OCI-M2 (cell line): ENCODE measurements at regions not wholly inside any gene's neighbourhood (a gene's known extent, or its start where the extent isn't known, plus 50 kb on each side); places are given as distances from the start of the nearest gene placed in this dataset.

Experiments used
- DNase-seq: peaks from one replicate; lab custom pipeline; 2025; ENCODE audit not compliant: unreplicated experiment; lab: John Stamatoyannopoulos, UW

GRCh38 chr13:72127031-72127430, 260.0 kb upstream of the DACH1 start:
- no peak for DNase-seq

GRCh38 chr13:72126424-72126823, 259.4 kb upstream of the DACH1 start:
- DNase-seq: no peak

GRCh38 chr13:72125561-72125960, 258.6 kb upstream of the DACH1 start:
- DNase-seq: no peak

GRCh38 chr13:72122661-72123255, 255.8 kb upstream of the DACH1 start:
- DNase-seq: no peak

- DNase-seq: no peak
These were observed 254.5 kb upstream of the DACH1 start for GRCh38 chr13:72121466-72121865.

GRCh38 chr13:72120632-72121031, 253.6 kb upstream of the DACH1 start:
- no peak for DNase-seq

GRCh38 chr13:72113931-72114330, 246.9 kb upstream of the DACH1 start:
- no peak for DNase-seq

- no peak for DNase-seq
These were observed 246.1 kb upstream of the DACH1 start for GRCh38 chr13:72113076-72113475.

GRCh38 chr13:72112216-72112615, 245.2 kb upstream of the DACH1 start:
- DNase-seq: no peak

- no peak for DNase-seq
These were observed 242.9 kb upstream of the DACH1 start for GRCh38 chr13:72109863-72110262.

- DNase-seq: no peak
These were observed 237.7 kb upstream of the DACH1 start for GRCh38 chr13:72104656-72105180.

- no peak for DNase-seq
These were observed 234.9 kb upstream of the DACH1 start for GRCh38 chr13:72101768-72102400.

GRCh38 chr13:72100339-72100738, 233.3 kb upstream of the DACH1 start:
- DNase-seq: no peak

- no peak for DNase-seq
These were observed 230.6 kb upstream of the DACH1 start for GRCh38 chr13:72097568-72097967.

- no peak for DNase-seq
These were observed 226.3 kb upstream of the DACH1 start for GRCh38 chr13:72093262-72093661.

GRCh38 chr13:72074663-72075062, 207.7 kb upstream of the DACH1 start:
- no peak for DNase-seq

- no peak for DNase-seq
These were observed 205.3 kb upstream of the DACH1 start for GRCh38 chr13:72072261-72072660.

GRCh38 chr13:72071713-72072112, 204.7 kb upstream of the DACH1 start:
- DNase-seq: no peak

- no peak for DNase-seq
These were observed 195.6 kb upstream of the DACH1 start for GRCh38 chr13:72062566-72062965.

GRCh38 chr13:72061613-72062012, 194.6 kb upstream of the DACH1 start:
- DNase-seq: no peak

GRCh38 chr13:72050251-72050650, 183.2 kb upstream of the DACH1 start:
- DNase-seq: no peak

GRCh38 chr13:72043366-72043765, 176.4 kb upstream of the DACH1 start:
- DNase-seq: no peak

GRCh38 chr13:72041165-72041564, 174.2 kb upstream of the DACH1 start:
- DNase-seq: no peak
